Activated T-cell treated with anti-CD3 and anti-CD28 coated beads, Interleukin-2, amount 50 U/mL, for 72 hours (primary cell): ENCODE measurements at regions not wholly inside any gene's neighbourhood (a gene's known extent, or its start where the extent isn't known, plus 50 kb on each side); places are given as distances from the start of the nearest gene placed in this dataset.

Source experiments
- ATAC-seq, 2 donors: fragments of 150-1000 bp; cut with Tn5 transposase; replicated peaks in 1 of 2; 2 replicates each; pipeline ENCODE4 v1.10.0; 2021; ENCODE audit warnings: moderate library complexity in 2 of 2, mild to moderate bottlenecking in 1 of 2
- DNase-seq, 2 donors: peaks; one replicate each; pipeline ENCODE4 v3.0.0; 2021 to 2022; ENCODE audit warnings: mixed read lengths in 1 of 2
- H3K27ac Mint-ChIP-seq: one replicate; pipeline ENCODE4 v1.8.0; 2022; ENCODE audit warnings: mild to moderate bottlenecking, moderate library complexity, mixed read lengths
- H3K27me3 Mint-ChIP-seq: one replicate; pipeline ENCODE4 v1.8.0; 2022; ENCODE audit warnings: low read depth, mixed read lengths
- H3K36me3 Mint-ChIP-seq, 2 donors: one replicate each; pipeline ENCODE4 v1.8.0; 2022; ENCODE audit warnings: mixed read lengths in 2 of 2, mild to moderate bottlenecking in 1 of 2; ENCODE audit not compliant: insufficient read depth in 2 of 2
- H3K4me1 Mint-ChIP-seq: one replicate; pipeline ENCODE4 v1.8.0; 2022; ENCODE audit warnings: low read depth, mixed read lengths
- H3K4me3 Mint-ChIP-seq, 2 donors: one replicate each; pipeline ENCODE4 v1.8.0; 2022; ENCODE audit warnings: mild to moderate bottlenecking in 2 of 2, mixed read lengths in 2 of 2, moderate library complexity in 2 of 2
- H3K9me3 Mint-ChIP-seq, 2 donors: one replicate each; pipeline ENCODE4 v1.8.0; 2022; ENCODE audit warnings: mixed read lengths in 2 of 2

GRCh38 chr3:189121092-189121491, 50.7 kb upstream of the TPRG1 start:
- no peaks in the 10 kb centered on the region for H3K4me1 Mint-ChIP-seq
- peak overlapping the region in 1 of 2 donors; percentile 81 for H3K4me3 Mint-ChIP-seq

More at GRCh38 chr3:189121092-189121491, 50.7 kb upstream of the TPRG1 start:
- no peak for DNase-seq
- H3K27ac Mint-ChIP-seq = peak overlapping the region; percentile 79
- H3K36me3 Mint-ChIP-seq = peaks cover 8 to 19% of the 10 kb centered on the region in 2 donors
- peaks cover 6 to 11% of the 10 kb centered on the region in 2 donors for H3K9me3 Mint-ChIP-seq
- no peak for ATAC-seq
- H3K27me3 Mint-ChIP-seq = no peaks in the 10 kb centered on the region
